ENCODE measurements at regions not wholly inside any gene's neighbourhood (a gene's known extent, or its start where the extent isn't known, plus 50 kb on each side); places are given as distances from the start of the nearest gene placed in this dataset.

GRCh38 chr1:98286656-98287055 lies 365.8 kb upstream of the DPYD start:
- no peak for TF ChIP-seq CTCF (IDR thresholded peaks at IDR 0.05; ENCODE audit: low read depth, low read length, poor library complexity, severe bottlenecking)
- no peak for TF ChIP-seq EZH2phosphoT487 (IDR thresholded peaks at IDR 0.05; ENCODE audit: borderline replicate concordance, low read length)

Data from DOHH2 (cell line).